ENCODE measurements at regions not wholly inside any gene's neighbourhood (a gene's known extent, or its start where the extent isn't known, plus 50 kb on each side); places are given as distances from the start of the nearest gene placed in this dataset.

GRCh38 chr5:2489306-2489705, 262.2 kb downstream of the IRX2 start:
- no peaks in the 10 kb centered on the region for H3K4me1 ChIP-seq (ENCODE audit: insufficient read depth, low read length)
- H3K9me3 ChIP-seq (ENCODE audit: insufficient read depth, low read depth, low read length), result peaks cover under 1% of the 10 kb centered on the region; the same call in 1 of the 2 replicates
- H3K36me3 ChIP-seq (ENCODE audit: insufficient read depth, low read depth, low read length), result no peaks in the 10 kb centered on the region
- no peak overlapping the region for H3K27ac ChIP-seq (ENCODE audit: low read length)
- H3K4me3 ChIP-seq (ENCODE audit: low read length), result no peak overlapping the region
- H3K9ac ChIP-seq (ENCODE audit: low read depth, low read length), result no peak overlapping the region
- H3K27me3 ChIP-seq (ENCODE audit: insufficient read depth, low read length), result no peaks in the 10 kb centered on the region

GRCh38 chr5:2488593-2488992, 262.9 kb downstream of the IRX2 start:
- H3K4me3 ChIP-seq (ENCODE audit: low read length), result no peak overlapping the region

GRCh38 chr5:2487152-2487763, 264.2 kb downstream of the IRX2 start:
- Histone ChIP-seq H3K9ac (ENCODE audit: low read depth, low read length) (no peak overlapping the region), H3K4me1 (ENCODE audit: insufficient read depth, low read length) (no peaks in the 10 kb centered on the region), H3K27me3 (ENCODE audit: insufficient read depth, low read length) (no peaks in the 10 kb centered on the region), H3K27ac (ENCODE audit: low read length) (no peak overlapping the region), H3K36me3 (ENCODE audit: insufficient read depth, low read depth, low read length) (no peaks in the 10 kb centered on the region), H3K4me3 (ENCODE audit: low read length) (no peak overlapping the region), H3K9me3 (ENCODE audit: insufficient read depth, low read depth, low read length) (peaks cover 15% of the 10 kb centered on the region)

More at GRCh38 chr5:2488593-2488992, 262.9 kb downstream of the IRX2 start:
- Histone ChIP-seq H3K9ac (ENCODE audit: low read depth, low read length) (no peak overlapping the region), H3K27me3 (ENCODE audit: insufficient read depth, low read length) (no peaks in the 10 kb centered on the region), H3K36me3 (ENCODE audit: insufficient read depth, low read depth, low read length) (no peaks in the 10 kb centered on the region), H3K27ac (ENCODE audit: low read length) (no peak overlapping the region), H3K4me1 (ENCODE audit: insufficient read depth, low read length) (no peaks in the 10 kb centered on the region), H3K9me3 (ENCODE audit: insufficient read depth, low read depth, low read length) (peaks cover 6% of the 10 kb centered on the region; the same call in 1 of the 2 replicates)

- no peaks in the 10 kb centered on the region for H3K4me1 ChIP-seq (ENCODE audit: insufficient read depth, low read length)
- no peak overlapping the region for H3K4me3 ChIP-seq (ENCODE audit: low read length)
- H3K9me3 ChIP-seq (ENCODE audit: insufficient read depth, low read depth, low read length), result peaks cover 23% of the 10 kb centered on the region
- H3K9ac ChIP-seq (ENCODE audit: low read depth, low read length), result no peak overlapping the region
- no peak overlapping the region for H3K27ac ChIP-seq (ENCODE audit: low read length)
- H3K36me3 ChIP-seq (ENCODE audit: insufficient read depth, low read depth, low read length), result no peaks in the 10 kb centered on the region
- no peaks in the 10 kb centered on the region for H3K27me3 ChIP-seq (ENCODE audit: insufficient read depth, low read length)
Observed at GRCh38 chr5:2486373-2486772, 265.1 kb downstream of the IRX2 start.

GRCh38 chr5:2482778-2483177, 268.7 kb downstream of the IRX2 start:
- Histone ChIP-seq H3K27ac (ENCODE audit: low read length) (no peak overlapping the region), H3K4me1 (ENCODE audit: insufficient read depth, low read length) (no peaks in the 10 kb centered on the region), H3K36me3 (ENCODE audit: insufficient read depth, low read depth, low read length) (no peaks in the 10 kb centered on the region)

GRCh38 chr5:2480871-2481270, 270.6 kb downstream of the IRX2 start:
- no peak overlapping the region for H3K9ac ChIP-seq (ENCODE audit: low read depth, low read length)
- H3K27ac ChIP-seq (ENCODE audit: low read length), result no peak overlapping the region
- H3K4me3 ChIP-seq (ENCODE audit: low read length), result no peak overlapping the region
- no peaks in the 10 kb centered on the region for H3K36me3 ChIP-seq (ENCODE audit: insufficient read depth, low read depth, low read length)
- peaks cover 31% of the 10 kb centered on the region for H3K9me3 ChIP-seq (ENCODE audit: insufficient read depth, low read depth, low read length)
- no peaks in the 10 kb centered on the region for H3K27me3 ChIP-seq (ENCODE audit: insufficient read depth, low read length)
- H3K4me1 ChIP-seq (ENCODE audit: insufficient read depth, low read length), result no peaks in the 10 kb centered on the region

More at GRCh38 chr5:2482778-2483177, 268.7 kb downstream of the IRX2 start:
- no peak overlapping the region for H3K4me3 ChIP-seq (ENCODE audit: low read length)
- H3K9me3 ChIP-seq (ENCODE audit: insufficient read depth, low read depth, low read length), result peaks cover 31% of the 10 kb centered on the region
- no peak overlapping the region for H3K9ac ChIP-seq (ENCODE audit: low read depth, low read length)
- no peaks in the 10 kb centered on the region for H3K27me3 ChIP-seq (ENCODE audit: insufficient read depth, low read length)

GRCh38 chr5:2475902-2476301, 275.6 kb downstream of the IRX2 start:
- H3K4me3 ChIP-seq (ENCODE audit: low read length), result no peak overlapping the region
- no peaks in the 10 kb centered on the region for H3K36me3 ChIP-seq (ENCODE audit: insufficient read depth, low read depth, low read length)
- H3K27ac ChIP-seq (ENCODE audit: low read length), result no peak overlapping the region
- H3K27me3 ChIP-seq (ENCODE audit: insufficient read depth, low read length), result no peaks in the 10 kb centered on the region
- H3K9ac ChIP-seq (ENCODE audit: low read depth, low read length), result no peak overlapping the region
- H3K9me3 ChIP-seq (ENCODE audit: insufficient read depth, low read depth, low read length), result peaks cover 8% of the 10 kb centered on the region
- no peaks in the 10 kb centered on the region for H3K4me1 ChIP-seq (ENCODE audit: insufficient read depth, low read length)

- Histone ChIP-seq H3K9me3 (ENCODE audit: insufficient read depth, low read depth, low read length) (peaks cover 6% of the 10 kb centered on the region), H3K4me1 (ENCODE audit: insufficient read depth, low read length) (no peaks in the 10 kb centered on the region), H3K27ac (ENCODE audit: low read length) (no peak overlapping the region), H3K36me3 (ENCODE audit: insufficient read depth, low read depth, low read length) (no peaks in the 10 kb centered on the region), H3K4me3 (ENCODE audit: low read length) (no peak overlapping the region), H3K27me3 (ENCODE audit: insufficient read depth, low read length) (no peaks in the 10 kb centered on the region), H3K9ac (ENCODE audit: low read depth, low read length) (no peak overlapping the region)
Observed at GRCh38 chr5:2472670-2473069, 278.8 kb downstream of the IRX2 start.

- Histone ChIP-seq H3K4me1 (ENCODE audit: insufficient read depth, low read length) (no peaks in the 10 kb centered on the region), H3K4me3 (ENCODE audit: low read length) (no peak overlapping the region), H3K27me3 (ENCODE audit: insufficient read depth, low read length) (no peaks in the 10 kb centered on the region), H3K9ac (ENCODE audit: low read depth, low read length) (no peak overlapping the region), H3K36me3 (ENCODE audit: insufficient read depth, low read depth, low read length) (no peaks in the 10 kb centered on the region), H3K27ac (ENCODE audit: low read length) (no peak overlapping the region), H3K9me3 (ENCODE audit: insufficient read depth, low read depth, low read length) (peaks cover 6% of the 10 kb centered on the region)
Observed at GRCh38 chr5:2471152-2471879, 280.2 kb downstream of the IRX2 start.

GRCh38 chr5:2466966-2467365, 284.5 kb downstream of the IRX2 start:
- H3K27me3 ChIP-seq (ENCODE audit: insufficient read depth, low read length), result no peaks in the 10 kb centered on the region
- H3K9me3 ChIP-seq (ENCODE audit: insufficient read depth, low read depth, low read length), result peaks cover 6% of the 10 kb centered on the region
- no peak overlapping the region for H3K27ac ChIP-seq (ENCODE audit: low read length)
- no peak overlapping the region for H3K9ac ChIP-seq (ENCODE audit: low read depth, low read length)
- no peaks in the 10 kb centered on the region for H3K36me3 ChIP-seq (ENCODE audit: insufficient read depth, low read depth, low read length)
- no peaks in the 10 kb centered on the region for H3K4me1 ChIP-seq (ENCODE audit: insufficient read depth, low read length)
- no peak overlapping the region for H3K4me3 ChIP-seq (ENCODE audit: low read length)

- Histone ChIP-seq H3K27ac (ENCODE audit: low read length) (no peak overlapping the region), H3K4me1 (ENCODE audit: insufficient read depth, low read length) (no peaks in the 10 kb centered on the region), H3K4me3 (ENCODE audit: low read length) (no peak overlapping the region)
Observed at GRCh38 chr5:2465383-2465782, 286.1 kb downstream of the IRX2 start.

GRCh38 chr5:2464141-2464540, 287.3 kb downstream of the IRX2 start:
- Histone ChIP-seq H3K4me1 (ENCODE audit: insufficient read depth, low read length) (no peaks in the 10 kb centered on the region), H3K9ac (ENCODE audit: low read depth, low read length) (no peak overlapping the region), H3K27ac (ENCODE audit: low read length) (no peak overlapping the region), H3K9me3 (ENCODE audit: insufficient read depth, low read depth, low read length) (no peaks in the 10 kb centered on the region), H3K27me3 (ENCODE audit: insufficient read depth, low read length) (no peaks in the 10 kb centered on the region), H3K4me3 (ENCODE audit: low read length) (no peak overlapping the region), H3K36me3 (ENCODE audit: insufficient read depth, low read depth, low read length) (no peaks in the 10 kb centered on the region)

More at GRCh38 chr5:2465383-2465782, 286.1 kb downstream of the IRX2 start:
- H3K36me3 ChIP-seq (ENCODE audit: insufficient read depth, low read depth, low read length), result no peaks in the 10 kb centered on the region
- H3K9me3 ChIP-seq (ENCODE audit: insufficient read depth, low read depth, low read length), result no peaks in the 10 kb centered on the region
- H3K9ac ChIP-seq (ENCODE audit: low read depth, low read length), result no peak overlapping the region
- no peaks in the 10 kb centered on the region for H3K27me3 ChIP-seq (ENCODE audit: insufficient read depth, low read length)

All from iPS-20b (cell line).